Prostate gland (tissue), 2 donors: ENCODE measurements at regions not wholly inside any gene's neighbourhood (a gene's known extent, or its start where the extent isn't known, plus 50 kb on each side); places are given as distances from the start of the nearest gene placed in this dataset.

Source experiments
- CTCF ChIP-seq, 4 experiments: fragments of 200-600 bp in 2 of 4; fragments of 450-650 bp in 2 of 4; sonication (generic) in 2 of 4; IDR thresholded peaks; 1 replicate in 3 of 4; 2 replicates in 1 of 4; pipeline ENCODE4 v1.5.1; 2016 to 2019; ENCODE audit warnings: antibody characterized with exemption in 4 of 4, mild to moderate bottlenecking in 2 of 4, moderate library complexity in 2 of 4
- POLR2A ChIP-seq: fragments of 450-650 bp; IDR thresholded peaks from one replicate; pipeline ENCODE4 v1.6.1; 2016; ENCODE audit warnings: antibody characterized with exemption, mild to moderate bottlenecking
- POLR2AphosphoS5 ChIP-seq: sonication (generic); formaldehyde crosslinking; IDR thresholded peaks from one replicate; pipeline ENCODE4 v1.6.1; 2017; ENCODE audit warnings: antibody characterized with exemption

GRCh38 chr7:25985196-25985595 lies 166.8 kb upstream of the NFE2L3 start:
- TF ChIP-seq CTCF (IDR thresholded peaks at IDR 0.05) = no peak
- TF ChIP-seq POLR2AphosphoS5 = no peak
- no peak for TF ChIP-seq POLR2A
